Stimulated activated naive B cell treated with anti-CD40 and anti-IgM and Interleukin-4, amounts not matched to agents 10 μg/mL and 1 μg/mL and 100 μg/mL, for 72 hours (primary cell): ENCODE measurements at regions not wholly inside any gene's neighbourhood (a gene's known extent, or its start where the extent isn't known, plus 50 kb on each side); places are given as distances from the start of the nearest gene placed in this dataset.
A peak's percentile ranks its signal among the peaks of the same experiment; 100 is the strongest.

ENCODE experiments used
- ATAC-seq, 2 donors: fragments of 150-1000 bp; cut with Tn5 transposase; replicated peaks; 2 replicates each; pipeline ENCODE4 v1.10.0; 2021; ENCODE audit warnings: moderate library complexity in 1 of 2
- DNase-seq: peaks from one replicate; pipeline ENCODE4 v3.0.0; 2021
- H3K27ac Mint-ChIP-seq: one replicate; pipeline ENCODE4 v1.8.0; 2022; ENCODE audit warnings: mild to moderate bottlenecking, mixed read lengths
- H3K27me3 Mint-ChIP-seq, 2 donors: one replicate each; pipeline ENCODE4 v1.8.0; 2022; ENCODE audit warnings: mixed read lengths in 2 of 2
- H3K36me3 Mint-ChIP-seq, 2 donors: one replicate each; pipeline ENCODE4 v1.8.0; 2022; ENCODE audit warnings: mixed read lengths in 2 of 2, mild to moderate bottlenecking in 1 of 2
- H3K4me1 Mint-ChIP-seq, 2 donors: one replicate each; pipeline ENCODE4 v1.8.0; 2022; ENCODE audit warnings: mixed read lengths in 2 of 2, mild to moderate bottlenecking in 1 of 2
- H3K4me3 Mint-ChIP-seq, 2 donors: one replicate each; pipeline ENCODE4 v1.8.0; 2022; ENCODE audit warnings: mild to moderate bottlenecking in 2 of 2, mixed read lengths in 2 of 2, moderate library complexity in 1 of 2
- H3K9me3 Mint-ChIP-seq, 2 donors: one replicate each; pipeline ENCODE4 v1.8.0; 2022; ENCODE audit warnings: mixed read lengths in 2 of 2, mild to moderate bottlenecking in 1 of 2

GRCh38 chr1:101144671-101145448 lies 92.0 kb upstream of the S1PR1 start:
- no peaks in the 10 kb centered on the region for H3K36me3 Mint-ChIP-seq
- H3K27ac Mint-ChIP-seq, result peak overlapping the region; percentile 92
- peak; percentile 33 for DNase-seq
- H3K4me1 Mint-ChIP-seq, result peaks cover 16 to 56% of the 10 kb centered on the region in 2 donors
- peak; percentile 91 to 95 for ATAC-seq
- H3K27me3 Mint-ChIP-seq, result no peaks in the 10 kb centered on the region
- peak overlapping the region; percentile 66 to 79 for H3K4me3 Mint-ChIP-seq
- H3K9me3 Mint-ChIP-seq, result no peaks in the 10 kb centered on the region

- Mint-ChIP-seq H3K27ac (no peak overlapping the region), H3K4me3 (no peak overlapping the region), H3K9me3 (no peaks in the 10 kb centered on the region), H3K27me3 (no peaks in the 10 kb centered on the region), H3K4me1 (peaks cover 25 to 66% of the 10 kb centered on the region in 2 donors), H3K36me3 (peaks cover 0 to 1% of the 10 kb centered on the region in 2 donors)
- ATAC-seq, result no peak
- DNase-seq, result no peak
Measured at GRCh38 chr1:101142244-101142643, 94.6 kb upstream of the S1PR1 start.

GRCh38 chr1:101141376-101141775 lies 95.4 kb upstream of the S1PR1 start:
- DNase-seq, result no peak
- Mint-ChIP-seq H3K4me1 (peaks cover 30 to 68% of the 10 kb centered on the region in 2 donors), H3K4me3 (no peak overlapping the region), H3K9me3 (no peaks in the 10 kb centered on the region), H3K36me3 (peaks cover 0 to 1% of the 10 kb centered on the region in 2 donors), H3K27me3 (no peaks in the 10 kb centered on the region), H3K27ac (no peak overlapping the region)
- no peak for ATAC-seq

GRCh38 chr1:101139821-101140718 lies 96.7 kb upstream of the S1PR1 start:
- Mint-ChIP-seq H3K27ac (no peak overlapping the region), H3K4me3 (no peak overlapping the region), H3K27me3 (no peaks in the 10 kb centered on the region), H3K4me1 (peaks cover 31 to 66% of the 10 kb centered on the region in 2 donors), H3K36me3 (peaks cover 0 to 1% of the 10 kb centered on the region in 2 donors), H3K9me3 (no peaks in the 10 kb centered on the region)
- ATAC-seq (no peak), DNase-seq (no peak)

DNA sequence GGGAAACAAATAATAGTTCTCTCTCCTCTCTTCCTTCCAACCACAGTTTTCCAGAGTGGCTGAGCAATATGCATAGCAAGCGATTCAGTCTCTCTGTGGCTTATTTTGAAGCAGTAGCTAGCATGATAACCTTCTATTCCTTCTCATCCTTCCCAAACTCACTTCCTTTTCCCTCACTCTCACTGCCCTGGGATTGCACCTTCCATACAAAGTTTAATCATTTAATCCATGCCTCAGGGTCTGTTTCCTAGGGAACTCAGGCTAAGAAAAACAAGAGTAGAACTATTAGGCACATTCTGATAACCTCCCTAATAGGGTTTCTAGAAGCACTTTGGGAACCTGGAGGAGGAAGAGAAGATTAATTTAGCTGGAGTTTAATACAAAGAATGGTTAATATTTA lies 97.7 kb upstream of the S1PR1 start:
- no peaks in the 10 kb centered on the region for H3K27me3 Mint-ChIP-seq
- peaks cover 38 to 66% of the 10 kb centered on the region in 2 donors for H3K4me1 Mint-ChIP-seq
- DNase-seq (no peak), ATAC-seq (no peak)
- no peak overlapping the region for H3K4me3 Mint-ChIP-seq
- no peak overlapping the region for H3K27ac Mint-ChIP-seq
- peaks cover 0 to 2% of the 10 kb centered on the region in 2 donors for H3K9me3 Mint-ChIP-seq
- peaks cover 1 to 4% of the 10 kb centered on the region in 2 donors for H3K36me3 Mint-ChIP-seq

DNA sequence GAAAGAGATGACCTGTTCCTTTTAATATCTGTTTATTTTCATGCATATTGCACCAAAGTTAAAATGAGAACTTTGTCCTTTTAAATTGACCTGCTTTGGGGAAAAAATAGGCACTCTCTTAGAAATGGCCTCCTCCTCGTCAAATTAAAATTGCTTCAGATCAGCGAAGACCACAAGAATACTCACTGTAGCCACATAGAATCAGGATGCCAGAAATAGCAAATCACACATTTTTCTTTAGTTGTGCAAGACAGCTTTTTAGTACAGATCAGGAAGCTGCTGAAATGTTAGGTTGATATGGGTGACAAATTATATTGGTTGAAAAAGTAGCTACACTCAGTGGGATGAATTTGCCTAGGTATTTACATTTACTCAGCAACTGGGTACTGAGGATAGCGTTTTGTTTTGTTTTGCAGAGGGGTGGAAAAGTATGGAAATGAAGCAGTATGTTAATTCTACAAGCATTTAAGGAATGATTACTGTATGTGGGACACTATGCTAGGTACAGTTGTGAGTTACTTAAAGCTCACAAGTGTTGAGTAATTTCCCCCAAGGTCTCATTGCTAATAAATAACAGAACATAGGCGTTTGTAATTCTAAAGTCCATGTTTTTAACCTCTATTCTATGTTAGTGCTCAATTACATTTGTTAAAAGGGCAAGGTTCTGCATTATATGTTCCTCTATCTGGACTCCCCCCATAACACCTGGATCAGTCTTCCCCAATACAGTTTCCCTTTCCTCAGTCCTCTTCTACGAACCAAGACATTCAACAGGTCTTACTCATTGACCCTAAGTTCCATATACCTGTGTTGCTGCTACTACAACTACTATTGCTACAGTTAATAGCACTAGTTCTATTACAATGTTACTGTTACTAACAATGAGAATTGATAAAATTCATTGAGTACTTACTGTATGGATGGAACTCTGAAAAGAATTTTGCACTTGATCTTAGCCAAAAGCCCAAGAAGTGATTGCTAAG lies 99.4 kb upstream of the S1PR1 start:
- H3K9me3 Mint-ChIP-seq, result peaks cover 0 to 2% of the 10 kb centered on the region in 2 donors
- peak overlapping the region; percentile 10 to 62 for H3K4me3 Mint-ChIP-seq
- H3K36me3 Mint-ChIP-seq, result peaks cover 1 to 4% of the 10 kb centered on the region in 2 donors
- ATAC-seq (peak; percentile 48 to 64), DNase-seq (no peak)
- no peaks in the 10 kb centered on the region for H3K27me3 Mint-ChIP-seq
- peaks cover 40 to 66% of the 10 kb centered on the region in 2 donors for H3K4me1 Mint-ChIP-seq
- H3K27ac Mint-ChIP-seq, result peak overlapping the region; percentile 16

DNA sequence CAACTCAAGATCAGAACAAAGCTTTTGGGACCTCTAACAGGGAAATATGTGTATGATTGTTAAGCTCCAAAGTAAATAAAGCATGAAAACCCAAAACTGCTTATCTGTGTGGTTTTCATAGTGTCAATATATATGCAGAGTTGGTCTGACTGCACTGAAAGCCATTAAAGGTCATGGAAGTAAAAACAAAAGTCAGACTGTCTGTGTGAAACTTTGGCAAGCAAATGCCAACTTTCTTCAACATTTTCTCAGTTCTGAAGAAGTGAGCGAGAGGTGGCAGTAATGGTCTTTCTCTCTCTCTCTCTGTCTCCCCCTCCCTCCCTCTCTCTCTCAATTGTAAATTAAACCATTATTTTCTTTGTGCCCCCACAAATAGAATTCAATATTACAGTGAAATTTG lies 100.1 kb upstream of the S1PR1 start:
- DNase-seq (peak; percentile 38), ATAC-seq (peak; percentile 87 to 89)
- Mint-ChIP-seq H3K36me3 (peaks cover 1 to 4% of the 10 kb centered on the region in 2 donors), H3K27ac (peak overlapping the region; percentile 16), H3K27me3 (no peaks in the 10 kb centered on the region), H3K4me3 (peak overlapping the region in 1 of 2 donors; percentile 62), H3K9me3 (peaks cover 0 to 2% of the 10 kb centered on the region in 2 donors), H3K4me1 (peaks cover 40 to 66% of the 10 kb centered on the region in 2 donors)

DNA sequence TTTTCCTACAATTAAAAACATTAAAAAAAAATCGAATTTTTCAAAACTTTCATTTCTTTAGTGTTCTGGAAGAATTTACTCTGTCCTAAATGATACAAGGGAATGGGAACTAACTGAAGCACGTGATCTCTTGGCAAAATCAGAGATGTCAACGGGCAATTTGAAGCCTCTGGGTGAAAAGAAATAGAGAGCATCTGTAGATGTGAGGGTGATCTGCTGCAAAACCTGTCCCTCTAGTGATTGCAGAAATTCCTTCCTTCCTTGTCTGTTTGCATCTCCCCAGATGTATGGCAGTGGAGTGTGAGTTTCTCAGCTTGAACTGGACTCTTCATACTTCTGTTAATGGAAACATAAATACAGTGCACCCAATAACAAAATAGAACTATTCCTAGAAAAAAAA lies 100.5 kb upstream of the S1PR1 start:
- Mint-ChIP-seq H3K4me1 (peaks cover 44 to 70% of the 10 kb centered on the region in 2 donors), H3K27ac (no peak overlapping the region), H3K4me3 (peak overlapping the region in 1 of 2 donors; percentile 25), H3K9me3 (peaks cover 0 to 2% of the 10 kb centered on the region in 2 donors), H3K27me3 (no peaks in the 10 kb centered on the region), H3K36me3 (peaks cover 1 to 4% of the 10 kb centered on the region in 2 donors)
- ATAC-seq, result peak in 1 of 2 donors; percentile 24
- DNase-seq, result no peak

DNA sequence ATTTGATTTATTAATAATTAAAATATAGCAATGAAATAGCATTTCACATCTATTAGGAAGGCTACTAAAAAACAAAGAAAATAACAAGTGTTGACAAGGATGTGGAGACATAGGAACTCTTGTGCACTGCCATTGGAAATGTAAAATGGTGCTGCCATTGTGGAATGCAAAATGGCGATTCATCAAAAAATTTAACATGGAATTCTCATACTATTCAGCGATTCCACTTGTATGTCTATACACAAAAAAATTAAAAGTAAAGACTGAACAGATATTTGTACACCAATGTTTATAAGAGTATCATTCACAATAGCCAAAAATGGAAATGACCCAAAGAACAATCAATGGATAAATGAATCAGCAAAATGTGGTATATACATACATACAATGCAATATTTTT lies 101.3 kb upstream of the S1PR1 start:
- no peak overlapping the region for H3K27ac Mint-ChIP-seq
- peaks cover 50 to 78% of the 10 kb centered on the region in 2 donors for H3K4me1 Mint-ChIP-seq

GRCh38 chr1:101131239-101131843 lies 105.5 kb upstream of the S1PR1 start:
- H3K27ac Mint-ChIP-seq, result no peak overlapping the region
- no peak overlapping the region for H3K4me3 Mint-ChIP-seq
- H3K36me3 Mint-ChIP-seq, result peaks cover 0 to 4% of the 10 kb centered on the region in 2 donors
- H3K9me3 Mint-ChIP-seq, result peaks cover 0 to 2% of the 10 kb centered on the region in 2 donors
- no peak for ATAC-seq
- no peaks in the 10 kb centered on the region for H3K27me3 Mint-ChIP-seq
- DNase-seq, result no peak
- H3K4me1 Mint-ChIP-seq, result peaks cover 39 to 57% of the 10 kb centered on the region in 2 donors

More for the DNA sequence above, 101.3 kb upstream of the S1PR1 start:
- ATAC-seq (no peak), DNase-seq (no peak)
- Mint-ChIP-seq H3K36me3 (peaks cover 1 to 4% of the 10 kb centered on the region in 2 donors), H3K9me3 (peaks cover 0 to 2% of the 10 kb centered on the region in 2 donors), H3K27me3 (no peaks in the 10 kb centered on the region), H3K4me3 (no peak overlapping the region)

- peaks cover 34 to 50% of the 10 kb centered on the region in 2 donors for H3K4me1 Mint-ChIP-seq
- H3K9me3 Mint-ChIP-seq, result peaks cover 0 to 2% of the 10 kb centered on the region in 2 donors
- ATAC-seq (no peak), DNase-seq (no peak)
- no peak overlapping the region for H3K4me3 Mint-ChIP-seq
- peaks cover 0 to 4% of the 10 kb centered on the region in 2 donors for H3K36me3 Mint-ChIP-seq
- no peak overlapping the region for H3K27ac Mint-ChIP-seq
- no peaks in the 10 kb centered on the region for H3K27me3 Mint-ChIP-seq
Measured at GRCh38 chr1:101130673-101131072, 105.1 kb upstream of the DPH5 start.

- DNase-seq (no peak), ATAC-seq (no peak)
- Mint-ChIP-seq H3K9me3 (no peaks in the 10 kb centered on the region), H3K27me3 (no peaks in the 10 kb centered on the region), H3K4me1 (peaks cover 27 to 41% of the 10 kb centered on the region in 2 donors), H3K27ac (no peak overlapping the region), H3K4me3 (no peak overlapping the region), H3K36me3 (no peaks in the 10 kb centered on the region)
Measured at GRCh38 chr1:101128846-101129245, 103.3 kb upstream of the DPH5 start.

DNA sequence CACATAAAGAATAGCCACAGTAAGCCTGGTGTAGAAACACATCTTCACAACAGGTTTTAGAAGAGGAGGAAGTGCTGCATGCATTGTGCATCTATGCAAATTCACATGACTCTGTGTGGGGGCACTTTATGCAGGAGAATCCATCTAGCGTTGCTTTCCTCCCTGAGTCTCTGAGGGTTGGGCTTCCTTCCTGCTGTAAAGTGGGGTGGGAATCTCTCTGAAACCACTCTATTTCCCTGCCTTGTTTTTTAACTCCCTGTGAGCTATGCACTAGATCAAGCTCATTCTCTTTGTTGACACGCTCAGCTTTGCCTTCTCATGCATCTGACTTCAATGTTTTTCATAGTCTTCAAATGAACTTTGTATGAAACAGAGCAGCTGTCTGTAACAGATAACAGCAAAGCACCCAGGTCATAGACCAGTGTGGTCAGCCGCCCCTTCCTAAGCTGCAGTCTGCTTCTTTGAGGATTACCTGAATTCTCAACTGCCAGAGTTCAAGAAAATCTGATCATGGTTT lies 102.7 kb upstream of the DPH5 start:
- no peaks in the 10 kb centered on the region for H3K36me3 Mint-ChIP-seq
- no peaks in the 10 kb centered on the region for H3K9me3 Mint-ChIP-seq
- DNase-seq, result peak; percentile 21
- no peaks in the 10 kb centered on the region for H3K27me3 Mint-ChIP-seq
- ATAC-seq, result peak; percentile 92 to 96
- H3K4me1 Mint-ChIP-seq, result peaks cover 30 to 41% of the 10 kb centered on the region in 2 donors
- H3K4me3 Mint-ChIP-seq, result peak overlapping the region; percentile 1 to 41
- peak overlapping the region; percentile 26 for H3K27ac Mint-ChIP-seq
